SK-MEL-5 (cell line): ENCODE measurements at regions not wholly inside any gene's neighbourhood (a gene's known extent, or its start where the extent isn't known, plus 50 kb on each side); places are given as distances from the start of the nearest gene placed in this dataset.

Experiments used
- DNase-seq: peaks from one replicate; pipeline ENCODE4 v3.0.0-alpha.2; 2016; ENCODE audit warnings: low read depth, low spot score
- in situ Hi-C: cut with HindIII; loops from 2 replicates; pipeline ENCODE4 v1.10.0; 2016; ENCODE audit warnings: low sequenced_read_pairs, high pct_unique_total_duplicates, low pct_unique_long_range_greater_than_20kb

DNA sequence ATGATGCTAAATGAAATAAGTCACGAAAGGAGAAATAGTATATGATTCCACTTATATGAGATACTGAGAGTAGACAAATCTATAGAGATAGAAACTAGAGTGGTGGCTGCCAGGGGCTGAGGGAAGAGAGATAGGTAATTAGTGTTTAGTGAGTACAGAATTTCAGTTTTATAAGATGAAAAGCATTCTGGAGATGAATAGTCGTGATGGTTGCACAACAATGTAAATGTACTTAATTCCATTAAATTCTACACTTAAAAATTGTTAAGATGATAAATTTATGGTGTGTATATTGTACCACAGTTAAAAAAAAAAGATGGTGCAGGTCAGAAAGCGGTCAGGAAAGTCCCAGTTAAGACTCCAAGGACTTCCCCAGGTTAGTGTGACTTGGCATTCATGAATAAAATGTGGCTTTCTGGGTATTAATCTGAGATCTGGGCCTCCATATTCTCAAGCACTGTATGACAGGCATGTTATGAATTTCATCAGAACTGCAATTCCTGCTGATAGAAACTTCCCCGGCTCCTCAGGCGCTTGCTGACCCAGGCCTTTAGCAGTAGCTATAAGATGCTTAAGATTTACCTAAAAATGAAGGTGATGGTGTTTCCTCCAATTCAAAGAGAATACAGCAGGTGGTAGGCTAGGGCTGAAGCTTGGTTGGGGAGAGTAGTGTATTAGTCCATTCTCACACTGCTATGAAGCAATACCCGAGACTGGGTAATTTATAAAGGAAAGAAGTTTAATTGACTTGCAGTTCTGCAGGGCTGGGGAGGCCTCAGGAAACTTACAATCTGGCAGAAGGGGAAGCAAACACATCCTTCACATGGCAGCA, 115.3 kb upstream of the SOX9 start:
- in situ Hi-C loops, result no loop called here
- DNase-seq, result no peak

DNA sequence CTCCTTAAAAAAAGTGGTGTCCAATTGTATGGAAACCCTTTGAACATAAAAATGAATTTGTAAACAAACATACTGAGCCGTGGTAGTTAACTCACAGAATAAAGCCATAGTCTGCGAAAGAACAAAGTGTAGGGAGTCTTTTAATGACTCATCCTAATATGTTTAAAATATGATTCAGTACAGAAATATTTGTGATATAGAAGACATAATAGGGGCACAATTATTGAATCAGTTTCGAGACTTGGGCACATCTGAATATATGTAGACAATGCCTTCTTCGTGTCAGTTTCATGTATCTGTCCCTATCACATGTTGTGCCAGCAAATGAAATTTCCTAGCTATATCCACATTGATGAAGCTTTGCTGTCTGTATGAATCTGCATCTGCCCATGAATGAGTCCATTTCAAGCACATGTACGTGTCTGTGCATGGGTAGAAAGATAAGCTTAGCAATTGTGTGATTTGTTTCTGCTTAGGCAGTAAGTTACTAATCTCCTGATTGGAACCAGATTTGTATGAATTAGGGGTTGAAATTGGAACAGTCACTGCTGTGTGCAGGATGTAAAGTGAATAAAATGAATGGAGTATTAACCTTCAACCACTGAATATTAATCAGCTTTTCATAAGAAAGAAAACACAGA, 112.5 kb upstream of the SOX9 start:
- in situ Hi-C loops, result no loop called here

DNA sequence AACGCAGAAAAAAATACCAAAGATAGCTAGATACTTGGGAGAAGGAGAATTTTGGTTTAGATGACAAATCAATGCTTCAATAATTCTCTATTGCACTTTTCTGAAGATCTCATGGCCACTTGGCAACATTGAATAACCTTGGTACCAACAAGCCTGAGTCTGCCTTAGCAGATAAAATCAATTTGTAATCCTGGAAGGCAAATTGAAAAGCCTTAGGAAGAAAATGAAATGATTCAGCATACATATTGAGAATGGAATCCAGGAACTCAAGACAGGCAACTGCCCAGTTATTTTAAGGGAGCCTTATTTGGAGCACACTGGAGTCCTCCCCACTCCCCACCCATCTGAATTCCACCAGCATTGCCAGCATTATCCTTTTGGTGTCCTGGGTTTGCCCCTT, 109.3 kb upstream of the SOX9 start:
- in situ Hi-C loops, result no loop called here
- no peak for DNase-seq

More for the DNA sequence above, 112.5 kb upstream of the SOX9 start:
- DNase-seq, result no peak

DNA sequence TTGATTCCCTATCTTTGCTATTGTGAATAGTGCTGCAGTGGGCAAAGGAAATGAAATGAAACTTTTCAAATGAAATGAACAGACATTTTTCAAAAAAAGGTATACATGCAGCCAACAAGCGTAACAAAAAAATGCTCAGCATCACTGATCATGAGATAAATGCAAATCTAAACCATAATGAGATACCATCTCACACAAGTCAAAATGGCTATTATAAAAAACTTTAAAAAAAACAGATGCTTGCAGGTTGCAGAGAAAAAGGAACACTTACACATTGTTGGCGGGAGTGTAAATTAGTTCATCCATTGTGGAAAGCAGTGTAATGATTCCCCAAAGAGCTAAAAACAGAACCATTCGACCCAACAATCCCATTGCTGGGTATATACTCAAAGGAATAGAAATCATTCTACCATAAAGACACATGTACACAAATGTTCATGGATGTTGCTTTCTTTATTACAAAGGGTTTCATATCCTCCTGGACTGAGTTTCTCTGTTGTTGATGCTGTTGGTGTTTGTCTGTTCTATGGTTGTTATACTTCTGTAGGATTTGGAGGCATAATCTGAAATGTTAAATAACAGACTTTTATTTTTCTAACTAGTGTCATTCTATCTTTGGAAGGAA, 99.3 kb upstream of the SOX9 start:
- in situ Hi-C loops, result no loop called here
- DNase-seq, result no peak

DNA sequence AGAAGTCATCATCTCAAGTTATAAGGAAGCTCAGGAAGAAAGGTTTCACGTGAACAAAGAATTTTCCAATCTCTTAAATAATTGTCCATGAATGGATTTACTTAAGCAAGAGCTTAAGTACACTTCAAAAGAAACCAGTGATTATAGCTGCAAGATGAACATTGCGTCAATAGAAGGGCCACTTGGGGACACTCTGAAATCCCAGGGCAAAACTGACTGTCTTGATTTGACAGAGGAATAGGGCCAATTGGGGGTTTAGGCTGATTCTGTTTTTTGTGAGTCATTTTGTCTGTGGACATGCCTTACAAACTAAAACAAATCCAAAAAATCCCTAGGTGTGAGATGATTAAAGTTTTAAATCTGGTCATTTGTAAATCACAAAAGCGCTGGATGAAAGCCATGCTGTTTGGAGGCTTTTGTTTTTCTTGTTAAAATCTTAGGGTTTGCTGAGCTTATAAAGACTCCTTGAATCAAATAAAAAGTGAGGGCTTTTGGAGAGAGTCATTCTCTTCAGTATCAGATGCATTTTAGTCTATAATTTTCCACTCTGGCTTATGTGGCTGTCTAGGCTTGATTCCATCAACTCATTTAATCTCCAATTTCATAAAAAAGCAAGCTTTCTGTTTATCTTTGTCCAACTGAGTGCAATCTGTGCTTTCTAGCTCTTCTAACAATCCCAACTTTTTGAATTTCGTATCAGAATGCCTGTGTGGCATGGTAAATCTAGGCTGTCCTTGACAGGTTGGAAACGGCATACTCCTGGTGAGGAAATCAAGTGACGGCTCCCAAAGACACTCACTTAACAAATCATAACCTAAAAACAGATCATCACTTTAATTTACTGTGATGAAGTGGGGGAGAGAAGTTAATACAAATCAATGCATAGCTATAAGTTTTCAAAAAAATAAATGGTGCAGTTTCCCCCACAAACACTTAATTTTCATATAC, 98.2 kb upstream of the SOX9 start:
- DNase-seq, result no peak
- in situ Hi-C loops, result no loop called here

DNA sequence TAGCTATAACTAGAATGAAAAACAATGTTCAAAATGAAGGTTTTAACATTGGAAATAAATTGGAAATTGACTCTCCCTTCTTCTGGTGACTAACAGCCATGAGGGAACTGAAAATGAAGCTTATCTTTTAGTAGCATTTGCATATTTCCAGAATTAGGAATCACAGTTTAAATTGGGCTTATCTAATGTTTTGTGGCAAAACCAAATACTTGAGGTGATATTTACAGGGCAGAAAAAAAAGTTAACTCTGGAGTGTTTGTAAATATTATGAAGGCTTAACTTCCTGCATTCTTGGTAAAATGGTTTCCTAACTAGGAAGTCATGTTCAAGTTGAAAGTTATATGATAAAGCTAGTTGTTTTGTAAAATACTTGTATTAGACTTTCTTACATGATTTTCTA, 96.4 kb upstream of the SOX9 start:
- no peak for DNase-seq
- in situ Hi-C loops, result no loop called here

DNA sequence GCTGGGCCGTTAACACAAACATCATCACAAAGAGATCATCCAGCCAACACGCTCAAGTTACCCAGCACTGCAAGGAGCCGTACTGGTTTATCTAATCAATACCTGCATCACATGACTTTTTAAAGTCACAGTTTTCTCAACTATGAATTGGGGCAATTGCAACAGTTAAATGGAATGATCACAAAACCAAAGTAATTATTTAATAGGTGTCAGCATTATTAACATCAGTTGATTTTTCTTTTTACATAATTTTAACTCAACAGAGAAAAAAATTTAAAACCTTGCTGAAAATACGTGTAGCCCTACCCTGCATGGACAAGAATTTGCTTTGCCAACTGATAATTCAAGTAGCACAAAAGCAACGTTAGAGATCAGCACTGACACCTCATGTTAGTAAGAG, 95.7 kb upstream of the SOX9 start:
- no peak for DNase-seq
- in situ Hi-C loops, result no loop called here

DNA sequence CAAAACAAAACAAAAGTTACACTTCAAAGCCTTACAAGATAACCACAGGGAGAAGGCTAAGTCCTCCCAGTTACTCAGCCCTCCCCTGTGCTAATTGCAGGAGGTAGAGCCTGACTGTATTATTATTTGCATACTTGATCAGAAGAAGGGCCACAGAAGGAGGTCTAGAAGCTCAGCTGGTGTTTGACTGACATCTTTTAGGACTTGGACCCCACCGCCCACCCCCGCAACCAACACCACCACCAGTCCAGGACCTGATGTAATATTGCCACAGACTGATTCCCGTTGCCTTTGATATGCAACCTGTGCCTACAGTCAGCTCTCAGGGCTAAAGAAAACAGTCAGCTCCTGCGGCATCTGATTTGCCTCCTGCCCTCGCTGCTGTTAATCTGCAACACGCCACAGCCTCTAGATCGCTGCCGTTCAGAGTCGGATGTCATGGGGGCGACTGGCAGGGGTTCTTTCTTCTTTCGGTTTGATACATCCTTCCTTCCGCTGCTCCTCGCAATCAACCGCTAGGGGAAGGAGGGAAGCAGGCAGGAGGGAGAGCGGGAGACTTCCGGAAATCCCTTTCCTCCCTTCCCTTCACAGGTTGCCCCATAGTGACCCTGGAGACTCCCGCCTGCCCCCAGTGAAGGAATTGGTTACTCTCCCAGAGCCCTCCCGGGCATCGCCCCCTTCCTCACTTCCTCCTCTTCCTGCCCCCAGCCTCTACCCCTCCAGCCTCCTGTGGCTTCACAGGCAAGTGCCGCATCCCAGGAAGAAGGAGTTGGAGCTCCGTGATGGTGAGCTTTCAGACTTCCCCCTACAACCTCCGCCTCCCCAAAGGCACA, 90.5 kb upstream of the SOX9 start:
- DNase-seq, result peak; percentile 90
- in situ Hi-C loops, result no loop called here

DNA sequence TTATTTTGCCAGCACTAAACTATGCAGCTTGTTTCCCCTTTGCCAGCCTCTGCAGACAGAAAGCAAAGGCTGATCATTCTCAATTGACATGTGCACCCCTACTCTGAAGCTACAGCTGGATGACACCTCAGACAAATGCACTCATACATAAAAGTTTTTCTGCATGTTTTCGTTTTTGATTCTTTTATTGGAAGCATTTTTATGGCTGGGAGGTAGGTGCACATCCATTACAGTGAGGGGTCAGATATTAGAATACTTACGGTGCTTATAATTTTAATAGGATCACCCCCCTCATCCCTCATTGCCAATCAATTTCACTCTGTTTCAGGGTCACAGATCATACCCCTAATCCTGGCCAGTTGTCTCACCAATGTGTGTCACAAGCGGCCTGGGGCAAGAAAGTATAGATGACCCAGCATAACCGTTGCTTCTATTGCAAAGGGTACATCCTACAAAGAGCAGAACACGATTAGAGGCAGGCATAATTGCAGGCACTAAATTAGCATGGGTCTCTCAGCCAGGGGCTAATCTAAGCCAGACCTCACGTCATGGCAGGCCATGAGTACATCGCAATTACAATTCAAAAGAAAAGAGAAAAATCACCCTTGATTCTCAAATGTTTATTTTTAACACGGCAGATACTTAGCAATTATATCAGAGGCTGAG, 89.5 kb upstream of the SOX9 start:
- in situ Hi-C loops, result no loop called here
- DNase-seq, result no peak

DNA sequence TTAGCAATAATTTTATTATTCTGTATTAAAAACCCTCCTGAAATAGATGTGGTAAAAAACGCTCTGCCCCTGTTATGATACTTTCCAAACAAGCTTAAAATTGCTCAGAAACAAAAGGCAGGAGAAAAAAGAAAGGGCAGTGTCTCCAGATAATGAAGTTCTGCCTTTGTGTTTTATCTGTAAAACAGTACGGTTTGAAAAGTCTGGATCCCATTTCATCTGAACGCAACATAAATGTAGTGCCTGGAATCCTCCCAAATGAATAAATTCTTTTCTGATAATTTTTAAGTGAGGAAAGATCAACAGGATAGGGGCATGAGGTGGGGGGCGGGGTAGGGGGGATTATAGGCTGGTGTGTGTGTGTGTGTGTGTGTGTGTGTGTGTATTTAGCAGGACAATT, 87.5 kb upstream of the SOX9 start:
- in situ Hi-C loops, result no loop called here
- DNase-seq, result no peak

DNA sequence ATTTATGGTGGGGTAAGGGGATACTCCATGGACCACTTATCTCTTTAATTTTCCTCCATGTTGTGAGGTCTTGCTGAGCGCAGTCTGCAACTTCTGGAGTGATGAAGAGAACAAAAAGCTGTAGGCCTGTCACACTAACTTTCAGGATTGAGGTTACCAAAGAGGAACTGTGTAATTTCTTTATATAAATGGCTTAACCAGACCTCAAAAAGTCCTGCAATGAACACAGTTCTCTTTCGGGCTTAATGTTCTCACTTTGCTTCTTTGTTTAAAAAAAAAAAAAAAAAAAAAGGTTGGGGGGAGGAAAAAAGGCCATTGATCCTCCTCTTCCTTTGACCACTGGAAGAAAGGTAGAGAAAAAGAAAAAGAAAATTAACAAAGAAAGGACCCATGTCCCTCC, 86.8 kb upstream of the SOX9 start:
- in situ Hi-C loops, result no loop called here
- DNase-seq, result no peak

DNA sequence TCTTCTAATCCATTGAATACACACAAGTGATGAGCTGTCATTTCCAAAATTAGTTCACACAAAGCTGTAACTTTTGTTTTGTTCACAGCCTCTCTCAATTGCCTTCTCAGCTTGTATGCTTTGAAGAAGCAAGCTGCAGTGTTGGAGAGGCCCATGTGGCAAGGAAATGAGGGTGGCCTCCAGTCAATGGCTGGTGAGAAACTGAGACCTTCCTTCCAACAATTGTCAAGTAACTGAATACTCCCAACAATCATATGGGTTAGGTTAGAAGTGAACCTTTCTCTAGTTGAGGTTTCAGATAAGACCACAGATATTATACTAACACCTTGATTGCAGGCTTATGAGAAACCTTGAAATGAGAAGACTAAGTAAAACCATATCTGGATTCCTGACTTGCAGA, 82.4 kb upstream of the SOX9 start:
- no peak for DNase-seq
- in situ Hi-C loops, result no loop called here

DNA sequence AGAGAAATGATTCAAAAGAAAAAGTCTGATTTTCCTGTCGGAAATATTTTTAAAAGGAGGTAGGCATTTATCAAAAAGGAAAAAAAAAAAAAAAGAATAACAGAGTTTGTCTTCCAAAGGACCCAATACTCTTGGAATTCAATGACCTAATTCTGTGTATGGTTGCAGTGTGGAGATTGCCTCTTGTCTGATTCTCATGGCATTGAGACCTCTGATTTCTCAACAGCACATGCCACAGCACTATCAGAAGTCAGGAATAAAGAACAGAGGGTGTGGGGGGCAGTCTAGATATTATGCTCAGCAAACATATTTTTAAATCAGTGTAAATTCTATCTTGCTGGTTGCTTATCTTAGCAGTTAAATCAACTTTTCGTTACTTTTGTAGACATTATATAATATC, 81.3 kb upstream of the SOX9 start:
- DNase-seq, result no peak
- in situ Hi-C loops, result no loop called here

DNA sequence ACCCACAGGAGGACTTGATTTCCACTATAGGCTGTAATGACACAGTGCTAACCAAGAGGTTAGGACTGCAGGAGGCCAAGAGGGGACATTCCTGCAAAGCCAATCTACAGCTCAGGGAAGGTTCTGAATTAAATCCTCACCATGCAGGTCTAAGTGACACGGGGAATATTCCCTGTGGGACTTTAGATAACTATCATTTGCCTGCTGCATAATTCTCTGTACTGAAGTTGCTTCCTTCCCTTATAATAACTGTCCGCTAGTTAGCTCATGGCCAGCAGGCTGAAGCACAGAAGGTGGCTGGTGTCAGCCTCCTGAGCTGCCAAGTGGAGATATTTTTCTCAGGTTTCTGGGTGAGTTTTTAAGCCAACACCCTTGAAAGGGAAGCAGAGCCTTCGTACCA, 74.6 kb upstream of the SOX9 start:
- no peak for DNase-seq
- in situ Hi-C loops, result no loop called here

DNA sequence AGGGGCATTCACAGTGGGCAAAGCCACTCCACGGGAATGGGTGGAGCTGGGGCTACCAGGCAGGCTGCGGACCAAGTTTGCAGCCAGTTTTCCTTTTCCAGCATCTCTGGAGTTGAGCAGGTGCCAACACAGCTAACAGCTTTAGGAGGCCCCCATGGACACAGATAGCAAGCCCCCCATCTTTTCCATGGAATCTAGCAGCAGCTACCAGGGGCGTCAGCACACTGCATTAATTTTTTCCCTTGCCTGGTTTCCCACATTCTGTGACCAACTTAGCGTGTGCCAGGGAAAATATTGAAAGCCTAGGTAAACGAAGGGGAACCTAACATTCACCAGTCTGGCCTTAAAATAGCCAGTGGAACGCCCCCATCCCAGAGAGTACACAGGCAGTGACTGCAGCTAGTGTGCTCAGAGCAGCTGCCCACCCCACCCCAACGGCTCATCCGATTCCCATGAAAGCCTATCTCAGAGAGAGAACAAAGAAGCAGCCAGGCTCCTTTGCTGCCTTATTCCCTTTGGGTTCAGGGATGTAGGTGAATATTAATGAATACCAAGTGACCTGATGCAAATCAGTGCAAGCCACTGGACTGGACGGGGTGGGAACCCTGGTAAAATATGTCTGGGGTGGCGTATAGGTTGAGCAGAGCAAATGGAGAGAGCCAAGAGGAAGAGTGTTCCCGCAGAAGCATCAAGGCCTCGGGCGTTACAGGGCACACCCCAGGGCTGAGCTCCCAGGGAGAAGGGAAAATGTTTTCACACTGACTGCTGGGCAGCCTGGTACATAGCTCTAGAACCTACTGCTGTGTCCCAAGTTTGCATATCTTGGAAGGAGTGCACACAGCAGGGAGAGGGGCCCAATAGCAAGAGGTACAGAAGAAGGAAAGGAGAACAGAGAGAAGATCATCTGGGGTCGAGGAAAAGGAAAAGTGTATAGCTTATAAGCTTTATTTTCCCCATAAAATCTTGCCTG, 73.9 kb upstream of the SOX9 start:
- DNase-seq, result no peak
- in situ Hi-C loops, result no loop called here

DNA sequence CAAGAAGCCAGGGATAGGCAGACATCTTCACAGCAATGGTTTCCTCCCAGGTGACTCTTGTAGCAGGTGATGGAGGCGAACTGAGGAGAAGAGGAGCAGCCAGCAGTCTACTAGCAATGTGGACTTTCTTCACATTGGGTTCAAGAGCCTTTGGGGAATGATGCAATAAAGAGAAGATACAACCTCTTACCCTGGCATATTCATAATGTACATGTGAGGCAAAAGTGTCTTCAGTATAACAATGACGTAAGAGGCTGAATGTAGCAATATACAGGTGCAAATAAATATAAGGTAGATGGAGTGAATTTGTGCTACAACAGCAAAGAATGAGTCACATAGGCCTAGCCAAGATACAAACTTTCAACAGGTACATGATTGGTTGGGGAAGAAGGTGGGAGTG, 70.9 kb upstream of the SOX9 start:
- no peak for DNase-seq
- in situ Hi-C loops, result no loop called here
